H9 (cell line): ENCODE measurements at regions not wholly inside any gene's neighbourhood (a gene's known extent, or its start where the extent isn't known, plus 50 kb on each side); places are given as distances from the start of the nearest gene placed in this dataset.

Experiments used
- DNase-seq: peaks from one replicate; pipeline ENCODE4 v3.0.0-alpha.2; 2017
- H2AFZ ChIP-seq: one replicate; pipeline ENCODE4 v1.6.1; 2013; ENCODE audit warnings: mild to moderate bottlenecking, low read length, control low read depth, moderate library complexity
- H2AK5ac ChIP-seq: 2 replicates; pipeline ENCODE4 v1.6.1; 2013; ENCODE audit warnings: low read length, control low read depth, mixed read lengths; ENCODE audit not compliant: insufficient read length
- H2BK120ac ChIP-seq: one replicate; pipeline ENCODE4 v1.6.1; 2013; ENCODE audit warnings: low read depth, mild to moderate bottlenecking, low read length, control low read depth, inconsistent platforms; ENCODE audit not compliant: poor library complexity, severe bottlenecking
- H2BK12ac ChIP-seq: 2 replicates; pipeline ENCODE4 v1.6.1; 2013; ENCODE audit warnings: low read length, control low read depth, mixed read lengths, low read depth; ENCODE audit not compliant: insufficient read length
- H2BK15ac ChIP-seq: 2 replicates; pipeline ENCODE4 v1.6.1; 2013; ENCODE audit warnings: low read depth, low read length, control low read depth
- H2BK20ac ChIP-seq: one replicate; pipeline ENCODE4 v1.6.1; 2013; ENCODE audit warnings: low read depth, mild to moderate bottlenecking, low read length, control low read depth, inconsistent platforms; ENCODE audit not compliant: poor library complexity, severe bottlenecking
- H2BK5ac ChIP-seq: 2 replicates; pipeline ENCODE4 v1.6.1; 2013; ENCODE audit warnings: low read length, control low read depth, mixed read lengths; ENCODE audit not compliant: insufficient read length
- H3K14ac ChIP-seq: 2 replicates; pipeline ENCODE4 v1.6.1; 2013; ENCODE audit warnings: low read length, control low read depth; ENCODE audit not compliant: insufficient read depth
- H3K18ac ChIP-seq: 2 replicates; pipeline ENCODE4 v1.6.1; 2013; ENCODE audit warnings: low read depth, mild to moderate bottlenecking, mixed read lengths, low read length, control low read depth; ENCODE audit not compliant: insufficient read length
- H3K23ac ChIP-seq: 2 replicates; pipeline ENCODE4 v1.6.1; 2013; ENCODE audit warnings: low read length, control low read depth, mixed read lengths, low read depth; ENCODE audit not compliant: insufficient read length
- H3K23me2 ChIP-seq: 2 replicates; pipeline ENCODE4 v1.6.1; 2013; ENCODE audit warnings: low read depth, mild to moderate bottlenecking, mixed read lengths, low read length, control low read depth; ENCODE audit not compliant: insufficient read length, poor library complexity, severe bottlenecking
- H3K27ac ChIP-seq: 2 replicates; pipeline ENCODE4 v1.5.1; 2013; ENCODE audit warnings: low read length, control low read depth, mixed read lengths, low read depth; ENCODE audit not compliant: insufficient read length
- H3K27me3 ChIP-seq: 2 replicates; pipeline ENCODE4 v1.6.1; 2013; ENCODE audit warnings: low read length, control low read depth, inconsistent platforms; ENCODE audit not compliant: insufficient read depth
- H3K4ac ChIP-seq: 2 replicates; pipeline ENCODE4 v1.6.1; 2013; ENCODE audit warnings: low read depth, mild to moderate bottlenecking, control low read depth, inconsistent platforms, low read length, moderate library complexity
- H3K4me1 ChIP-seq: 2 replicates; pipeline ENCODE4 v1.6.1; 2013; ENCODE audit warnings: low read length, control low read depth, inconsistent platforms; ENCODE audit not compliant: insufficient read depth
- H3K4me2 ChIP-seq: 2 replicates; pipeline ENCODE4 v1.6.1; 2013; ENCODE audit warnings: low read length, control low read depth, mixed read lengths; ENCODE audit not compliant: insufficient read length, insufficient read depth
- H3K56ac ChIP-seq: 2 replicates; pipeline ENCODE4 v1.6.1; 2013; ENCODE audit warnings: low read depth, mild to moderate bottlenecking, mixed read lengths, low read length, control low read depth; ENCODE audit not compliant: insufficient read length
- H3K79me1 ChIP-seq: 2 replicates; pipeline ENCODE4 v1.6.1; 2013; ENCODE audit warnings: low read depth, mild to moderate bottlenecking, moderate library complexity, low read length, control low read depth, inconsistent platforms; ENCODE audit not compliant: insufficient read depth, poor library complexity, severe bottlenecking
- H3K79me2 ChIP-seq: 2 replicates; pipeline ENCODE4 v1.6.1; 2013; ENCODE audit warnings: low read length, control low read depth, inconsistent platforms; ENCODE audit not compliant: insufficient read depth
- H3K9ac ChIP-seq: 2 replicates; pipeline ENCODE4 v1.6.1; 2013; ENCODE audit warnings: low read length, control low read depth, mixed read lengths; ENCODE audit not compliant: insufficient read length; ENCODE audit errors: extremely low read depth
- H3K9me3 ChIP-seq: one replicate; pipeline ENCODE4 v1.6.1; 2013; ENCODE audit warnings: low read depth, low read length, inconsistent platforms; ENCODE audit not compliant: control insufficient read depth
- H3T11ph ChIP-seq: one replicate; pipeline ENCODE4 v1.6.1; 2013; ENCODE audit warnings: mild to moderate bottlenecking, low read length, control low read depth, inconsistent platforms
- H4K20me1 ChIP-seq: one replicate; pipeline ENCODE4 v1.6.1; 2013; ENCODE audit not compliant: control insufficient read depth, insufficient read length, insufficient read depth
- H4K5ac ChIP-seq: 2 replicates; pipeline ENCODE4 v1.6.1; 2013; ENCODE audit warnings: low read depth, mild to moderate bottlenecking, mixed read lengths, low read length, control low read depth; ENCODE audit not compliant: insufficient read length
- H4K8ac ChIP-seq: replicated peaks from 2 replicates; pipeline ENCODE4 v1.6.1; 2013; ENCODE audit warnings: low read length, control low read depth, mixed read lengths, low read depth; ENCODE audit not compliant: insufficient read length
- H4K91ac ChIP-seq: 2 replicates; pipeline ENCODE4 v1.6.1; 2013; ENCODE audit warnings: low read depth, mild to moderate bottlenecking, moderate library complexity, mixed read lengths, low read length, control low read depth; ENCODE audit not compliant: insufficient read length
- H3K27ac Mint-ChIP-seq, 3 experiments: 2 replicates in 2 of 3; 3 replicates in 1 of 3; pipeline ENCODE4 v1.8.0; 2020 to 2021; ENCODE audit warnings: mixed read lengths in 3 of 3, mild to moderate bottlenecking in 1 of 3, moderate library complexity in 1 of 3
- H3K27me3 Mint-ChIP-seq: 2 replicates; pipeline ENCODE4 v1.8.0; 2021; ENCODE audit warnings: low read depth, mild to moderate bottlenecking, moderate library complexity, mixed read lengths
- H3K36me3 Mint-ChIP-seq, 3 experiments: 2 replicates in 2 of 3; 3 replicates in 1 of 3; pipeline ENCODE4 v1.8.0; 2020 to 2021; ENCODE audit warnings: low read depth in 3 of 3, mixed read lengths in 3 of 3; ENCODE audit not compliant: insufficient read depth in 1 of 3
- H3K4me1 Mint-ChIP-seq, 2 experiments: 2 replicates each; pipeline ENCODE4 v1.8.0; 2020; ENCODE audit warnings: mixed read lengths in 2 of 2
- H3K4me3 Mint-ChIP-seq, 2 experiments: 2 replicates in 1 of 2; 3 replicates in 1 of 2; pipeline ENCODE4 v1.8.0; 2020 to 2021; ENCODE audit warnings: mild to moderate bottlenecking in 2 of 2, mixed read lengths in 2 of 2, moderate library complexity in 1 of 2
- H3K9me3 Mint-ChIP-seq, 2 experiments: 2 replicates in 1 of 2; 3 replicates in 1 of 2; pipeline ENCODE4 v1.8.0; 2020; ENCODE audit warnings: mild to moderate bottlenecking in 2 of 2, mixed read lengths in 2 of 2, moderate library complexity in 1 of 2
- CTCF ChIP-seq: fragments of 200-600 bp; sonication (generic); conservative IDR thresholded peaks from 3 replicates; pipeline ENCODE4 v1.8.0; 2021; ENCODE audit warnings: antibody characterized with exemption, mild to moderate bottlenecking
- WGBS: extraction: QIAGEN DNeasy Blood & Tissue Kit; methylation state at CpG from one replicate; pipeline ENCODE4 v1.1.7; 2013; ENCODE audit warnings: missing lambda C conversion rate, low lambda C conversion rate, mixed read lengths; ENCODE audit not compliant: insufficient read length; ENCODE audit errors: extremely low coverage; 5-methylcytosine and 5-hydroxymethylcytosine counted together

GRCh38 chr4:138487230-138487629, 245.1 kb upstream of the SLC7A11 start:
- no peak overlapping the region for H2AK5ac ChIP-seq
- no peaks in the 10 kb centered on the region for H3K27me3 Mint-ChIP-seq
- H3K79me1 ChIP-seq = no peaks in the 10 kb centered on the region
- no peak overlapping the region for H2BK12ac ChIP-seq
- no peaks in the 10 kb centered on the region for H3K79me2 ChIP-seq
- no peak overlapping the region for H3K4ac ChIP-seq
- no peak overlapping the region for H3T11ph ChIP-seq
- H3K27me3 ChIP-seq = no peaks in the 10 kb centered on the region
- H4K5ac ChIP-seq = no peak overlapping the region
- no peak overlapping the region for H3K23ac ChIP-seq
- H4K20me1 ChIP-seq = no peaks in the 10 kb centered on the region
- H3K4me3 Mint-ChIP-seq = no peak overlapping the region
- no peaks in the 10 kb centered on the region for H3K36me3 Mint-ChIP-seq
- H3K9ac ChIP-seq = no peak overlapping the region
- DNase-seq = no peak
- no peak overlapping the region for H3K14ac ChIP-seq
- H2AFZ ChIP-seq = no peak overlapping the region
- H2BK5ac ChIP-seq = no peak overlapping the region
- no CpG with 5 or more reads among the region's 2 CpGs for WGBS
- no peak overlapping the region for H3K18ac ChIP-seq
- peaks cover 3% of the 10 kb centered on the region; the same call in 1 of the 2 replicates for H3K4me1 ChIP-seq
- H2BK120ac ChIP-seq = no peak overlapping the region
- no peak overlapping the region for H3K56ac ChIP-seq
- peaks cover 12 to 13% of the 10 kb centered on the region in 2 experiments for H3K4me1 Mint-ChIP-seq
- no peaks in the 10 kb centered on the region for H3K23me2 ChIP-seq
- H3K27ac ChIP-seq = no peak overlapping the region
- no peak overlapping the region for H2BK15ac ChIP-seq
- no peak for TF ChIP-seq CTCF
- no peak overlapping the region for H3K4me2 ChIP-seq
- no peak overlapping the region for H4K8ac ChIP-seq
- no peak overlapping the region for H4K91ac ChIP-seq
- no peak overlapping the region for H3K27ac Mint-ChIP-seq
- no peaks in the 10 kb centered on the region for H3K9me3 ChIP-seq
- H2BK20ac ChIP-seq = no peak overlapping the region
- H3K9me3 Mint-ChIP-seq = no peaks in the 10 kb centered on the region
